B cell (primary cell): ENCODE measurements at regions not wholly inside any gene's neighbourhood (a gene's known extent, or its start where the extent isn't known, plus 50 kb on each side); places are given as distances from the start of the nearest gene placed in this dataset.

ENCODE experiments used
- ATAC-seq: fragments of 200-7000 bp; cut with Tn5 transposase; one replicate; pipeline ENCODE4 v1.10.0; 2021; ENCODE audit warnings: low read depth, mild to moderate bottlenecking, moderate number of reproducible peaks, moderate library complexity
- CTCF ChIA-PET: fragments of 350-600 bp; sonication (Branson Sonifier 250); formaldehyde crosslinking; loops from one replicate; lab custom pipeline; 2021; ENCODE audit warnings: antibody characterized with exemption, inconsistent platforms; lab: Charles Lee
- POLR2A ChIA-PET: fragments of 350-600 bp; sonication (Branson Sonifier 250); formaldehyde crosslinking; loops from one replicate; lab custom pipeline; 2021; ENCODE audit warnings: antibody characterized with exemption; lab: Charles Lee
- DNase-seq: peaks from one replicate; pipeline ENCODE4 v3.0.0; 2013
- H2AFZ ChIP-seq: 2 replicates; pipeline ENCODE4 v1.6.1; 2012; ENCODE audit warnings: mild to moderate bottlenecking, low read depth, low read length; ENCODE audit not compliant: insufficient read depth, poor library complexity, severe bottlenecking
- H3K27ac ChIP-seq, 2 donors: 1 replicate in 1 of 2; 2 replicates in 1 of 2; pipeline ENCODE4 v1.5.1; 2012 to 2013; ENCODE audit warnings: low read length in 2 of 2, mild to moderate bottlenecking in 2 of 2, moderate library complexity in 1 of 2
- H3K27me3 ChIP-seq, 4 experiments: fragments of 200-600 bp in 1 of 4; sonication (generic) in 1 of 4; replicated peaks in 1 of 4; 1 replicate in 2 of 4; 2 replicates in 2 of 4; pipeline versions ENCODE4 v1.6.1 to v1.7.0; 2013 to 2016; ENCODE audit warnings: low read length in 3 of 4, mild to moderate bottlenecking in 2 of 4, mixed read lengths in 1 of 4, moderate library complexity in 1 of 4; ENCODE audit not compliant: insufficient read depth in 4 of 4, control insufficient read depth in 3 of 4; ENCODE audit errors: control extremely low read depth in 1 of 4
- H3K36me3 ChIP-seq, 2 experiments: replicated peaks in 1 of 2; 1 replicate in 1 of 2; 2 replicates in 1 of 2; pipeline versions ENCODE4 v1.6.1 to v1.7.1; 2013; ENCODE audit warnings: low read length in 1 of 2; ENCODE audit not compliant: insufficient read depth in 2 of 2, control insufficient read depth in 1 of 2; ENCODE audit errors: control extremely low read depth in 1 of 2, extremely low read depth in 1 of 2
- H3K4me1 ChIP-seq, 2 donors: fragments of 200-600 bp in 1 of 2; sonication (generic) in 1 of 2; 1 replicate in 1 of 2; 2 replicates in 1 of 2; pipeline versions ENCODE4 v1.5.1 to v1.6.1; 2013 to 2017; ENCODE audit warnings: low read length in 2 of 2; ENCODE audit not compliant: control insufficient read depth in 2 of 2, insufficient read depth in 2 of 2
- H3K4me2 ChIP-seq: replicated peaks from 2 replicates; pipeline ENCODE3; 2012; ENCODE audit warnings: mild to moderate bottlenecking, low read depth, low read length; ENCODE audit not compliant: poor library complexity, severe bottlenecking
- H3K4me3 ChIP-seq, 5 experiments: fragments of 200-600 bp in 1 of 5; sonication (generic) in 1 of 5; 1 replicate in 3 of 5; 2 replicates in 2 of 5; pipeline versions ENCODE4 v1.5.1 to v1.7.0; 2011 to 2016; ENCODE audit warnings: low read length in 4 of 5, mild to moderate bottlenecking in 4 of 5, low read depth in 2 of 5, control low read depth in 1 of 5, moderate library complexity in 1 of 5; ENCODE audit not compliant: insufficient read depth in 1 of 5; ENCODE audit errors: control extremely low read depth in 1 of 5, extremely low read depth in 1 of 5
- H3K79me2 ChIP-seq: fragments of 200-600 bp; sonication (generic); one replicate; pipeline ENCODE4 v1.6.0; 2016; ENCODE audit warnings: low read length; ENCODE audit not compliant: control insufficient read depth, insufficient read depth
- H3K9ac ChIP-seq: fragments of 200-600 bp; sonication (generic); 2 replicates; pipeline ENCODE4 v1.6.1; 2017; ENCODE audit warnings: mild to moderate bottlenecking, low read length, moderate library complexity
- H3K9me3 ChIP-seq, 3 donors: one replicate each; pipeline versions ENCODE4 v1.6.1 to v1.7.1; 2013; ENCODE audit warnings: low read length in 2 of 3; ENCODE audit not compliant: control insufficient read depth in 2 of 3, insufficient read depth in 1 of 3; ENCODE audit errors: control extremely low read depth in 1 of 3
- H4K20me1 ChIP-seq: 2 replicates; pipeline ENCODE4 v1.6.0; 2012; ENCODE audit warnings: mild to moderate bottlenecking, low read length; ENCODE audit not compliant: insufficient read depth, control insufficient read depth, poor library complexity, severe bottlenecking
- H3K27ac Mint-ChIP-seq: one replicate; pipeline ENCODE4 v1.8.0; 2021; ENCODE audit warnings: mixed read lengths
- H3K27me3 Mint-ChIP-seq: one replicate; pipeline ENCODE4 v1.8.0; 2021; ENCODE audit warnings: mixed read lengths
- H3K4me1 Mint-ChIP-seq: one replicate; pipeline ENCODE4 v1.8.0; 2021; ENCODE audit warnings: mixed read lengths
- H3K4me3 Mint-ChIP-seq: one replicate; pipeline ENCODE4 v1.8.0; 2021; ENCODE audit warnings: mixed read lengths
- H3K9me3 Mint-ChIP-seq: one replicate; pipeline ENCODE4 v1.8.0; 2022; ENCODE audit warnings: mixed read lengths; ENCODE audit not compliant: insufficient read depth
- EZH2 ChIP-seq: IDR thresholded peaks from 2 replicates; pipeline ENCODE4 v1.6.1; 2012; ENCODE audit warnings: borderline replicate concordance, low read depth, mild to moderate bottlenecking, moderate library complexity, low read length; ENCODE audit not compliant: insufficient read depth, poor library complexity, severe bottlenecking
- WGBS: methylation state at CpG from one replicate; pipeline ENCODE4 v1.1.5; 2013; ENCODE audit warnings: missing lambda C conversion rate; ENCODE audit not compliant: insufficient coverage; 5-methylcytosine and 5-hydroxymethylcytosine counted together
- intact Hi-C: fragments of 100-400 bp; cut with micrococcal nuclease; formaldehyde crosslinking; loops from one replicate; pipeline ENCODE4 v1.10.0; 2022
- TF ChIP-seq, protein P1 (sequence below): fragments of 200-600 bp; IDR thresholded peaks from one replicate; pipeline ENCODE4 v1.8.0; 2022; ENCODE audit warnings: antibody characterized with exemption, mild to moderate bottlenecking

DNA sequence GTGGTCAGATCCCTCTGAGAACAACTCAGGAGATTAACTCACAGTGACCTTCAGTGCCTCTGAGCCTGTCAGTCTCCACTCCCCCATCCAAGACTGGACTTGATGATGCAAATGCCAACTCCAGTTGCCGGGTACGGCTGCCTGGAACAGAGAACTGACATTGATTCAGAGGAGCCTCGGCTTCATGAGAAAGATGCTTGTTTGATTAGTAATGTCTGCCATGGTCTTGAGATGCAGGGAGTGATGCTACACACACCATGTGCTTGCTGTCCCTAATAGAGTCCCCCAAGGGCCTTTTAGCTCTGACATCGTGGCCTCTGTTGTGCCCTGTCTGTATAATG, 51.8 kb upstream of the LRP8 start:
- no peak overlapping the region for H3K9ac ChIP-seq
- H3K79me2 ChIP-seq: no peaks in the 10 kb centered on the region
- intact Hi-C loops: no loop called here
- CTCF ChIA-PET: interaction anchor here (1.1 kb wide), 1 partner anchor 101 kb away, joined by 3 read pairs; no protein-coding TSS in a partner anchor
- H3K27me3 Mint-ChIP-seq: peaks cover 19% of the 10 kb centered on the region
- no peaks in the 10 kb centered on the region for H3K9me3 Mint-ChIP-seq
- no peak for DNase-seq
- TF ChIP-seq, protein P1, sequence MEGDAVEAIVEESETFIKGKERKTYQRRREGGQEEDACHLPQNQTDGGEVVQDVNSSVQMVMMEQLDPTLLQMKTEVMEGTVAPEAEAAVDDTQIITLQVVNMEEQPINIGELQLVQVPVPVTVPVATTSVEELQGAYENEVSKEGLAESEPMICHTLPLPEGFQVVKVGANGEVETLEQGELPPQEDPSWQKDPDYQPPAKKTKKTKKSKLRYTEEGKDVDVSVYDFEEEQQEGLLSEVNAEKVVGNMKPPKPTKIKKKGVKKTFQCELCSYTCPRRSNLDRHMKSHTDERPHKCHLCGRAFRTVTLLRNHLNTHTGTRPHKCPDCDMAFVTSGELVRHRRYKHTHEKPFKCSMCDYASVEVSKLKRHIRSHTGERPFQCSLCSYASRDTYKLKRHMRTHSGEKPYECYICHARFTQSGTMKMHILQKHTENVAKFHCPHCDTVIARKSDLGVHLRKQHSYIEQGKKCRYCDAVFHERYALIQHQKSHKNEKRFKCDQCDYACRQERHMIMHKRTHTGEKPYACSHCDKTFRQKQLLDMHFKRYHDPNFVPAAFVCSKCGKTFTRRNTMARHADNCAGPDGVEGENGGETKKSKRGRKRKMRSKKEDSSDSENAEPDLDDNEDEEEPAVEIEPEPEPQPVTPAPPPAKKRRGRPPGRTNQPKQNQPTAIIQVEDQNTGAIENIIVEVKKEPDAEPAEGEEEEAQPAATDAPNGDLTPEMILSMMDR: no peak
- TF ChIP-seq EZH2: no peak
- no peaks in the 10 kb centered on the region for H3K9me3 ChIP-seq
- H3K4me1 ChIP-seq: no peaks in the 10 kb centered on the region
- no peak for ATAC-seq
- no peaks in the 10 kb centered on the region for H3K36me3 ChIP-seq
- no peaks in the 10 kb centered on the region for H3K4me1 Mint-ChIP-seq
- no peak overlapping the region for H3K4me3 Mint-ChIP-seq
- POLR2A ChIA-PET: no interaction called here
- no peak overlapping the region for H3K4me3 ChIP-seq
- no peak overlapping the region for H3K27ac ChIP-seq
- no peak overlapping the region for H2AFZ ChIP-seq
- H3K27ac Mint-ChIP-seq: no peak overlapping the region
- H4K20me1 ChIP-seq: no peaks in the 10 kb centered on the region
- H3K27me3 ChIP-seq: peaks cover 0 to 8% (median 2%) of the 10 kb centered on the region in 4 experiments
- no peak overlapping the region for H3K4me2 ChIP-seq
- 94% methylated on average over 4 of the region's 4 CpGs for WGBS

DNA sequence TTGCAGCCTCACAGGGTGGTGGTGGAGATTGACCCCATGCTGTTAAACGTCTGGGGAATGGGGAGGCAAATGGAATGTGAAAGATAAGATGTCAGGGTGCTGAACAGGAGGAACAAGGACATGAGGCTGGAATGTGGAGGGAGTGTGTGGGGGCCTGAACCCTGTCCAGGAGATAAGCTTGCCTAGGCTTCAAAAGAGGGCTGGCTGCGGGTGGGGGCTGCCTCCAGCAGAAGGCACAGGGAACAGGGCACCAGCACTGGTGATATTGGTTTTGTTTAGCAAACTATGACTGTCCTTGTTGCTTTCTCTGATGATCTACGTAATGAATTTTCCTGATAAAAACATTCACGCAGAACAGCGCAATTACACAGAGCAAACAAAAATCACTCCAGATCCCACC, 52.4 kb upstream of the LRP8 start:
- intact Hi-C loops: no loop called here
- no peak overlapping the region for H3K4me3 Mint-ChIP-seq
- no peak overlapping the region for H3K4me3 ChIP-seq
- H3K27ac Mint-ChIP-seq: no peak overlapping the region
- 93% methylated on average over 5 of the region's 5 CpGs for WGBS
- H3K9ac ChIP-seq: no peak overlapping the region
- no peak for TF ChIP-seq EZH2
- TF ChIP-seq, protein P1: no peak
- no peaks in the 10 kb centered on the region for H3K36me3 ChIP-seq
- peaks cover 23% of the 10 kb centered on the region for H3K27me3 Mint-ChIP-seq
- H4K20me1 ChIP-seq: no peaks in the 10 kb centered on the region
- ATAC-seq (no peak), DNase-seq (no peak)
- H3K4me2 ChIP-seq: no peak overlapping the region
- ChIA-PET CTCF (interaction anchor here (1.1 kb wide), 1 partner anchor 102 kb away, joined by 3 read pairs; no protein-coding TSS in a partner anchor), POLR2A (no interaction called here)
- H3K27me3 ChIP-seq: peaks cover 0 to 8% (median 2%) of the 10 kb centered on the region in 4 experiments
- no peak overlapping the region for H3K27ac ChIP-seq
- no peaks in the 10 kb centered on the region for H3K9me3 ChIP-seq
- no peaks in the 10 kb centered on the region for H3K79me2 ChIP-seq
- H3K9me3 Mint-ChIP-seq: no peaks in the 10 kb centered on the region
- H3K4me1 ChIP-seq: no peaks in the 10 kb centered on the region
- H2AFZ ChIP-seq: no peak overlapping the region
- no peaks in the 10 kb centered on the region for H3K4me1 Mint-ChIP-seq
